ENCODE measurements at regions not wholly inside any gene's neighbourhood (a gene's known extent, or its start where the extent isn't known, plus 50 kb on each side); places are given as distances from the start of the nearest gene placed in this dataset.

GRCh38 chr4:156456830-156457229, 503.2 kb upstream of the CTSO start:
- H4K20me1 ChIP-seq (ENCODE audit: low read depth, low read length): no peaks in the 10 kb centered on the region
- no peaks in the 10 kb centered on the region for H3F3A ChIP-seq (ENCODE audit: insufficient read depth)
- no peak overlapping the region for H3K4me3 ChIP-seq (ENCODE audit: insufficient read depth, low read length, poor library complexity, severe bottlenecking)
- TF ChIP-seq, protein P1, sequence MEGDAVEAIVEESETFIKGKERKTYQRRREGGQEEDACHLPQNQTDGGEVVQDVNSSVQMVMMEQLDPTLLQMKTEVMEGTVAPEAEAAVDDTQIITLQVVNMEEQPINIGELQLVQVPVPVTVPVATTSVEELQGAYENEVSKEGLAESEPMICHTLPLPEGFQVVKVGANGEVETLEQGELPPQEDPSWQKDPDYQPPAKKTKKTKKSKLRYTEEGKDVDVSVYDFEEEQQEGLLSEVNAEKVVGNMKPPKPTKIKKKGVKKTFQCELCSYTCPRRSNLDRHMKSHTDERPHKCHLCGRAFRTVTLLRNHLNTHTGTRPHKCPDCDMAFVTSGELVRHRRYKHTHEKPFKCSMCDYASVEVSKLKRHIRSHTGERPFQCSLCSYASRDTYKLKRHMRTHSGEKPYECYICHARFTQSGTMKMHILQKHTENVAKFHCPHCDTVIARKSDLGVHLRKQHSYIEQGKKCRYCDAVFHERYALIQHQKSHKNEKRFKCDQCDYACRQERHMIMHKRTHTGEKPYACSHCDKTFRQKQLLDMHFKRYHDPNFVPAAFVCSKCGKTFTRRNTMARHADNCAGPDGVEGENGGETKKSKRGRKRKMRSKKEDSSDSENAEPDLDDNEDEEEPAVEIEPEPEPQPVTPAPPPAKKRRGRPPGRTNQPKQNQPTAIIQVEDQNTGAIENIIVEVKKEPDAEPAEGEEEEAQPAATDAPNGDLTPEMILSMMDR (IDR thresholded peaks at IDR 0.05; ENCODE audit: insufficient read depth, low read length, poor library complexity, severe bottlenecking): no peak
- no peak for TF ChIP-seq EZH2phosphoT487 (conservative IDR thresholded peaks at IDR 0.05; ENCODE audit: low read length)
- no peak overlapping the region for H3K4me2 ChIP-seq (ENCODE audit: low read depth, low read length, poor library complexity, severe bottlenecking)
- H3K9ac ChIP-seq (ENCODE audit: low read length): no peak overlapping the region
- H3K27me3 ChIP-seq (ENCODE audit: low read length): no peaks in the 10 kb centered on the region
- no peaks in the 10 kb centered on the region; the same call in 1 of the 2 replicates for H3K9me2 ChIP-seq (replicated peaks; ENCODE audit: insufficient read depth, low read length)
- H3K79me2 ChIP-seq (ENCODE audit: insufficient read depth, low read length): no peaks in the 10 kb centered on the region
- no peaks in the 10 kb centered on the region for H3K9me3 ChIP-seq (ENCODE audit: insufficient read depth, low read length)
- H3K36me3 ChIP-seq (ENCODE audit: low read length): no peaks in the 10 kb centered on the region
- no peak overlapping the region for H2AFZ ChIP-seq (ENCODE audit: low read depth, low read length, severe bottlenecking)
- H3K27ac ChIP-seq (ENCODE audit: low read depth, low read length): no peak overlapping the region

DNA sequence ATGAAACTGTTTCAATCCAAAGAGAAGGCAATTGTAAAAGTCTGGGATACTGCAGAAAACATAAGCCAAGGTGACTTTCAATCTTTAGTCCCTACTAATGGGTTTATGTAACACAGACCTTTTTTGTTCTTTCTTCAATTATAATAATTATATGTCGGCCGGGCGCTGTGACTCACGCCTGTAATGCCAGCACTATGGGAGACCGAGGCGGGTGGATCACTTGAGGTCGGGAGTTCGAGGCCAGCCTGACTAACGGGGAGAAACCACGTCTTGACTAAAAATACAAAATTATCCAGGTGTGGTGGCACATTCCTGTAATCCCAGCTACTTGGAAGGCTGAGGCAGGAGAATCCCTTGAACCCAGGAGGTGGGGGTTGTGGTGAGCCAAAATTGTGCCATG, 489.8 kb upstream of the CTSO start:
- Histone ChIP-seq H3K27me3 (ENCODE audit: low read length) (no peaks in the 10 kb centered on the region), H3K79me2 (ENCODE audit: insufficient read depth, low read length) (no peaks in the 10 kb centered on the region), H4K20me1 (ENCODE audit: low read depth, low read length) (no peaks in the 10 kb centered on the region), H3F3A (ENCODE audit: insufficient read depth) (no peaks in the 10 kb centered on the region), H3K36me3 (ENCODE audit: low read length) (no peaks in the 10 kb centered on the region), H3K9me2 (replicated peaks; ENCODE audit: insufficient read depth, low read length) (no peaks in the 10 kb centered on the region), H3K9ac (ENCODE audit: low read length) (no peak overlapping the region), H3K27ac (ENCODE audit: low read depth, low read length) (no peak overlapping the region), H3K9me3 (ENCODE audit: insufficient read depth, low read length) (no peaks in the 10 kb centered on the region), H2AFZ (ENCODE audit: low read depth, low read length, severe bottlenecking) (no peak overlapping the region), H3K4me3 (ENCODE audit: insufficient read depth, low read length, poor library complexity, severe bottlenecking) (no peak overlapping the region), H3K4me2 (ENCODE audit: low read depth, low read length, poor library complexity, severe bottlenecking) (no peak overlapping the region)
- TF ChIP-seq EZH2phosphoT487 (conservative IDR thresholded peaks at IDR 0.05; ENCODE audit: low read length): no peak
- TF ChIP-seq, protein P1 (IDR thresholded peaks at IDR 0.05; ENCODE audit: insufficient read depth, low read length, poor library complexity, severe bottlenecking): no peak

DNA sequence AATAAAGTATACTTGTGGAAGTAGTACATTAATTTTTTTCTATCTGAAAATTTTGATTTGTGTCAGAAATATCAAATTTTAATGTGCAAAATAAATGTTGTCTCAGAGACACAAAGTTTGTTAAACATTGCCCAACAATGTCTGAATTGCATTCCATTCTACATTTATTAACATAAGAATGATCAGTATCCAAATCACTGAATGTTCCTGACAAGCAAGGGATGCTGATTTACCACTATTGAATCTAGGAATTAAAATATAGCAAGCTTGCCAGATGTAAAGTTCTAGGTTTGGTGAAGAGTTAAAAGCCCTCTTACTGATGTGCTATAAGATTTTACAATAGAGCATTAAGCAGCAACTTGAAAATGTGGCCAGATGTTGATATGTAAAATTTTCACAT, 489.2 kb upstream of the CTSO start:
- Histone ChIP-seq H3K9ac (ENCODE audit: low read length) (no peak overlapping the region), H3K4me2 (ENCODE audit: low read depth, low read length, poor library complexity, severe bottlenecking) (no peak overlapping the region), H4K20me1 (ENCODE audit: low read depth, low read length) (no peaks in the 10 kb centered on the region), H3K4me3 (ENCODE audit: insufficient read depth, low read length, poor library complexity, severe bottlenecking) (no peak overlapping the region), H3K36me3 (ENCODE audit: low read length) (no peaks in the 10 kb centered on the region), H3K9me3 (ENCODE audit: insufficient read depth, low read length) (no peaks in the 10 kb centered on the region), H2AFZ (ENCODE audit: low read depth, low read length, severe bottlenecking) (no peak overlapping the region), H3K79me2 (ENCODE audit: insufficient read depth, low read length) (no peaks in the 10 kb centered on the region), H3K27ac (ENCODE audit: low read depth, low read length) (no peak overlapping the region), H3K27me3 (ENCODE audit: low read length) (no peaks in the 10 kb centered on the region), H3F3A (ENCODE audit: insufficient read depth) (no peaks in the 10 kb centered on the region), H3K9me2 (replicated peaks; ENCODE audit: insufficient read depth, low read length) (no peaks in the 10 kb centered on the region)
- TF ChIP-seq, protein P1 (IDR thresholded peaks at IDR 0.05; ENCODE audit: insufficient read depth, low read length, poor library complexity, severe bottlenecking): no peak
- TF ChIP-seq EZH2phosphoT487 (conservative IDR thresholded peaks at IDR 0.05; ENCODE audit: low read length): no peak
